GM21528 (cell line): ENCODE measurements at regions not wholly inside any gene's neighbourhood (a gene's known extent, or its start where the extent isn't known, plus 50 kb on each side); places are given as distances from the start of the nearest gene placed in this dataset.

Experiments
- ATAC-seq: cut with Tn5 transposase; IDR thresholded peaks from one replicate; pipeline ENCODE4 v1.9.1; 2021; ENCODE audit warnings: mild to moderate bottlenecking, moderate library complexity; ENCODE audit not compliant: unreplicated experiment, low FRiP score

DNA sequence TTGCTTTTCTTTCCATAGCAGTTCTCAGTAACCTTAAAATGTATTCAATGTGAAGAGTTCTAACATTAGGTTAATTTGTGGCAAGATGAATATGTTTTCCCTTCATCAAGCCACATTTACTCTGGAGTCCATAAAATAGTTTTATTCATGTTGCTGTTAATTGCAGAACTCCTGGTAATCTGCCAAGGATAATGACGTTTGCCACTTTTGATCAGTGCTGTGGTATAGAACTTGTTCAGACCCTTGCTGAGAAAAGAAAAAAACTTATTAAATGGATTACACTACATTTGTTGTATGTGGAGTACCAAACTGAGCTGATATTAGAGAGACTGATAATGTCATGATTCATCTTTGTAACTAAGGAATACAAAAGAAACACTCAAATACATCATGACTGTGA, 212.4 kb upstream of the DMAC1 start:
- no peak for ATAC-seq

DNA sequence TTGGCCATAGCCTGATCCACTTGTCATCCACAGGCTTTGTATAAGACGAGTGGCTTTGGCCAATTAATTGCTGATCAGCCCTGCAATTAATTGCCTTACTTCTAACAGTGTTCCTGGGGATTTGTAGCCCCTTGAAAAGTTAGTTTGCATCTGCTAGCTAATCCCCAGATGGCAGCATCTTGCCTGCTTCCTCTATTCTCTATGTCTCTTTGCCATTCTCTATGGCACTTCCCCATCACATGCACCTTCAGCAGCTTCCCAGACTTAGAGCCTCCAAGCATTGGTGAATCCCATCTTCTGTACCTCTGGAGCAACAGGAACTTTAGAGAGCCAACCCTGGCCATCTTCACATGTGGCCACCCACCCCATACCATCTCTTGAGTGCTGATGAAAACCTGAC, 197.0 kb upstream of the DMAC1 start:
- ATAC-seq: no peak

DNA sequence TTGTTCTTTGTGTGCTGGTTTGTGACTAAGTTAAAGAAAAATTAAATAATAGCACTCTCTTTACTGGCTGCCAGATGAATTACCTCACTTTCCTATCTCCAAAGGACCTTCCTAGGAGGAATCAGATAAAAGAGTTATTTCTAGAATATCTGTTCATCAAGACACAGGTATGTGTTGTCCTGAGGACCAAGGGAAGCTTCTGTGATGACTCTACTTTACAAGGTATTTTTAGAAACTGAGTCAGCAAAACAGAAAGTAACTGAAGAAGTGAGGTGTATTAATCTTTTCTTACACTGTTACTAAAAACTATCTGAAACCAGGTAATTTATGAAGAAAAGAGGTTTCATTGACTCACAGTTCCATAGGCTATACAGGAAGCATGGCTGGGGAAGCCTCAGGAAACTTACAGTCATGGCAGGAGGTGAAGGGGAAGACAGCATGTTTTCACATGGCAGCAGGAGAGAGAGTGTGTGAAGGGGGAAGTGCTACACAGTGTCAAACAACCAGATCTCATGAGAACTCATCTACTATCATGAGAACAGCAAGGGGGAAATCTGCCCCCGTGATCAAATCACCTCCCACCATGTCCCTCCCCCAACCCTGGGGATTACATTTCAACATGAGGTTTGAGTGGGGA, 189.2 kb upstream of the DMAC1 start:
- no peak for ATAC-seq

DNA sequence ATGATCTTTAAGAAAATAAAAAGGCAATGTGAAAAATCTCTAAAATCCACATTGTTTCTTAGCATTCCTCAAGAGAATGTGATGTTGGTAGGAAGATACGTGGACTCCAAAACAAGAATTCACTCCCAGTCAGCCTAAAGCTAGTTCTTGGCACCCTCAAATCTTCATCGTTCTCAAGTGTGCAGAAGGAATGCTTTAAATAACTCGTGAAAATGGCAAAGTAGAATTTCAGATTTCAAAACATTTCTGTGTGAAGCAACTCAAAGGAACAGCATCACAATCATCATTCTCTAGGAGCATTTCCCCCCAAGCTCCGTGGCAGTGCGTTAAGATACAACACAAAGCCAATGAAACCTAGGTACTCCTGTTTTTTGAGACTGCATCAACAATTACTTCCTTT, 185.1 kb upstream of the DMAC1 start:
- no peak for ATAC-seq

DNA sequence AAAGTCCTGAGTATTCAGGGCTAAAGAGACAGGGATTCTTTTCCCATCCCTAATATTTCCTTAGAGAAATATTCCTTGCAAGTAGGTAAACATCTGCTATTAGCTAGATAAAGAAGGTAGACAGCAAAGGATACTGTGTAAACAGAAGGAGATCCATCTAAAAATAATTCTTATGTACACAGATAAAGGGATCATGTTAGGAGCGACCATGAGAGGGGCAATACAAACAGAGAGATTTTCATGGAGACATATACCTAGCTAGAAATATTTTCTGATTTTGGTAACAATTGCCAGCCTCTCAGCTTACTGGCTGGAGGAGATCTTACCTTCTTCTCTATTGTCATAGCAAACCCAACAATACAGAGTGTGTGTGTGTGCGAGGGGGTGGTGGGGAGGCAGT, 184.6 kb upstream of the DMAC1 start:
- no peak for ATAC-seq

DNA sequence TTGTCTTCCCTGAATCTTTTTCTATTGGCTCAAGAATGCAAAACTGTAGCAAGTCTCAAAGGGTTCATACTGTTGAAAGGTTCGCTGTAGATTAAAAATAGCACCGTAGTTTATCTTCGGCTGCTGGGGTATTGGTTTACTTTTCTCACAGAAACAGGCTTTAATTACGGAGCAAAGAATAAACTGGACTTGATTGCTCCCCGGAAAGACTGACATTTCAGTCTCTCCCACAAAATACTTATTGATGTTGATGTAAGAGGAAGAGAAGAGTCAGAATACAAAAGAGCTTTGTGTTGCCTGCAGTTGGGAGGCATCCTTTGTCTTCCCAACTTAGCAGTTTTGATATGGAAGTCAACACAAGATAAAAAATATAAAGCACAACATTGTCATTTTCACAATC, 183.9 kb upstream of the DMAC1 start:
- ATAC-seq: no peak

DNA sequence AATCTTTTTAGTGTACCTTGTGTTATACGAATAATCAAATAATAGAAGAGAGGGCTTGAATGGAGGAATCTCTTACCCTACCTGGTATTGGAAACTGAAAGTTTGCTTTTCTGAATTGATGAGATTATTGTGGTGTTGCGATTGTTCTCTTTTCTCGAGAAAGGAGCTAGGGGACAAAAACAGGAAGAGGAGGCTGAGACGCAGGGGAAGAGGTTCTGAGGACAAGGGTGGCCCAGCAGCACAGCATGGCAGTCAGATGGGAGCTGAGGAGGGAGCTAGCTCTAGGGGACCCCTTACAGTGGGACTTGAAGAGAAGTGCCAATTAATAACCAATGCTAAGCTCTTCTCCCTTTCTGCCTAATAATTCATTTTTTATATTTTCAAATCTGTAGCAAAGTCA, 183.3 kb upstream of the DMAC1 start:
- no peak for ATAC-seq

GRCh38 chr9:7980691-7981289, 181.2 kb upstream of the DMAC1 start:
- ATAC-seq: no peak

GRCh38 chr9:7980041-7980440, 180.5 kb upstream of the DMAC1 start:
- ATAC-seq: no peak

DNA sequence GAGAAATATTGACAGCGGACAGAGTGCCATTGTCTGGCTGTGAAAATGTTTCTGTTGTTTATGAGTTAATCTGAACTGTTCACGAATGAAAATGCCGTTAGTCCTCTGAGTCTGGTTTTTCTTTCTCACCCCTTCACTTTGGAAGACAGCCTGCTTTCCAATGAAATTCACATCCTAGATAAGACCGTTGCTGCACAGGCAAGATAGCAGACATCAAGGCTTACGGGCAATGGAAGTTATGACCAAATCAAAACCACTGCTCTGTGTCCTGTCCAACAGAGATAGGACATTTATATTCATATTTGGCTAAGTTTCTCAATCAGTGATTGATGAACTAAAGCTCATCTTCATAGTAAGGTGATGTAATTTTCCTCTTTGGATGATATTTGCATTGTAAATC, 180.0 kb upstream of the DMAC1 start:
- no peak for ATAC-seq

DNA sequence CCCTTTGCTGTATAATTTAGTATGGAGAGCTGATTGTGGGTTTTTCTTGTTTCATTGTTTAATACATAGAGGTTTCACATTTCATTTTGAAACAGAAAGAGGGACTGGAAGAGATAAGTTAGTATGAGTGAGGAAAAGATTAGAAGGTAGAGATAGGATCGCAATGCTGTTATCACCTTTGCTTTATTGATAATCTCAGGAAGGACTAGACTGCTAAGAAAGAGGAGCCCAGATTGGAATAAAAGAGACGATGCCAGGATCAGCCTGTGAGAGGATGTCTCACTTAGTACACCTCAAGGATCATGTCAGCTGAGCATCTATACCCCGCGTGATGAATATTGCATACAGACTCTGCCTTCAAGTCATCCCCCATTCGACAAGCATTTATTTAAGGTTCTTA, 178.0 kb upstream of the DMAC1 start:
- ATAC-seq: no peak

DNA sequence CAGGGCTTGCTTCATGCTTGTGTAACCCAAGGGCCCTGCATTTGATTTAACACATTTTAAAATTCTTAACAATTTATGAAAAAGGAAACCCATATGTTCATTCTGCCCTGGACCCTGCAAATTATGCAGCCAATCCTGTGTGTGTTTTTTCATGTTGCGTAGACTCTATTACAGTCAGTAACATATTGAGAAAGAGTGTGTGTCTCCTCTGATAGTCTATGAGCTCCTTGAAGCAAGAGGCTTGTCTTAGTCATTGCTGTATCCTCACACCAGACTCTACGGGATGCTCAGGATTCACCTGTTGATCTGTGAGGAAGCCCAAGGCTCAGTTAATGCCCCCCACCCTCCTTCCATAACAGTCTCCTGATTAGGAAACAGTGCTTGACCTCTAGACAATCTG, 177.3 kb upstream of the DMAC1 start:
- ATAC-seq: peak; percentile 2

DNA sequence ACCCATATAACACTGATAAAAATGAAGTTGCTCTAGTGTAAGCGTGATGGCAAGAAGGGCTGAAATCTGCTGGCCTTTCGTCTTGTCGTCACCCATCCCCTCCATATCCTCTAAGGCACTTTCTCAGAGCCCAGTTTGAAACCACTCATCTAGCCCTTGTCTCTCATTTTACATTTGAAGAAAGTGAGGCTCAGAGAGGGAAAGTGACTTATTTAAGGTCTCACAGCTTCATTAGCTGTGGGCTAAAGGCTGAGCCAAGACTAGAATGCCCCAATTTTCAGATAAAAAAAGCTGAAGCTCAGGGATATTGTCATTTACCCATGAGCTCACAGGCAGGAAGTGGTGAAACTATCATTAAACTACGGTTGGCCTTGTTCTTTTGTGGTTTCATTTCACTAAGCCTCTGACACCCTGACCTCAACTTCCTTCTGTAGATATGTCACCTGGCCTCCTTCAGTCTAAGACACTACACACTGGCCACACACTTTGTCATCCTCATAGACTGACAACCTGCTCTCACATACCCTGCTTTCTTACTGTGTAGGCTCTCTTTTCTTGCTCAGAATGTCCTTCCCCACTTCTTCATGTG, 176.7 kb upstream of the DMAC1 start:
- peak; percentile 99 for ATAC-seq

DNA sequence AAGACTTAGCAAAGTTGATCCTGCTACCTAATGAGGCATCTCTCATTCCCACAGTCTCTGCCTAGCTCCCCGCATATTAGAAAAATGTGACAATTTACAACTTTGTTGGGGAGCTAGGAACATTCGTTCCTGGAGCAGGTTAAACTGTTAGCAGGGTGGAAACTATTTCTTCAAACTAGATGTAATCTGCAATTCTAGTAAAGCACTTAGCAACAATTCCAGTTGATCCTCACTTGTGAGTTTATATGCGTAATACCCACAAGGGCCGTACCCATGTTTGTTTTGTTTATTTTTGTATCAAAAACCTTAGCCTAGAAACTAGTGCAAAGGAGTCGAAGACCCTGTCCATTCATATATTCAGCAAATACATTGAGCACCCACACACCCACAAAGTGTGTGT, 175.8 kb upstream of the DMAC1 start:
- no peak for ATAC-seq

DNA sequence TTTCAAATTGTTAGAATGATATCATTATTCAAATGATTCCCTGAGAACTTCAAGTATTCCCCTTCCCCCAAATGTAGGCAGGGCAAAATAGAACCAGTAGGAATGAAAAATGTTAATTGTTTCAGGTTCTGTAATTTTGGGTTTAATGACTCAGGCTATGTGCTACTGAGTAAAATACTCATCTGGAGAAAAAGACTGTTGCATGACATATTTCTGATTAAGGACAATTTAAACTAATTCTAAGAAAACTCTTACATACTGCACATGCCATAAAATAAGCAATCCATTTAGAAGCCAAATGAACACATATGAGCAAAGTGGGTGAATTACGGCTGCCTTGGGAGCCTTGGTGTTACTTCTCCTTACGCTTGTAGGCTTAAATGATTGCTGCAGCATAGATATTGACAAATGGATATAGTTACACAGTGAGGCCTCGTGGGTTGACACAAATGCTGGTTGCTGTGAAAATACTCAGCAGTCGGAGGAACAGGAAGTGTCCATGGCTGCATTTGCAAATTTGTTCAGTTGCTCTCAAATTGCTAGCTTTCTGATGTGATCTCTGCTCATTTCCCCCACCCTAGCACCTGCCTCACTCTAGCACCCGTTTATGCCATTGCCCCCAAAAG, 174.9 kb upstream of the DMAC1 start:
- peak; percentile 17 for ATAC-seq

DNA sequence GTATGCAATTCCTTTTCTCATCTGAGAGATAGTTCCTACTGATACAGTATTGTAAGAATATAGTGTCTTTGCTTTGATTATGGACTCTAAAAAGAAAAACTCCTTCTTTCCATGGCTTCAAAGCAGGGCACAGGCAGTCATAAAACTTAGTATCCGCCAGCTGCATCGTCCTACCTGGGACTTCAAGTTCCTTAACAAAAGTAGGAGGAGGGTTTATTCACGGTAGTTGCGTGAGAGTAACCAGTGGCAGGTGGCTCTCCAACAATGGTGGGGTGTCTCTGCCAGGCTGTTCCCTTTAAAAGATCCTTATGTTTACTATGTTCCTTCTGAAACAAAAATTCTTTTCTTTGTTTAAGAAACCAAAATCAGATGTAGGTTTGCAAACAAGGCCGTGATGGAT, 173.5 kb upstream of the DMAC1 start:
- no peak for ATAC-seq

- ATAC-seq: no peak
Observed at GRCh38 chr9:7970681-7971330, 171.2 kb upstream of the DMAC1 start.

DNA sequence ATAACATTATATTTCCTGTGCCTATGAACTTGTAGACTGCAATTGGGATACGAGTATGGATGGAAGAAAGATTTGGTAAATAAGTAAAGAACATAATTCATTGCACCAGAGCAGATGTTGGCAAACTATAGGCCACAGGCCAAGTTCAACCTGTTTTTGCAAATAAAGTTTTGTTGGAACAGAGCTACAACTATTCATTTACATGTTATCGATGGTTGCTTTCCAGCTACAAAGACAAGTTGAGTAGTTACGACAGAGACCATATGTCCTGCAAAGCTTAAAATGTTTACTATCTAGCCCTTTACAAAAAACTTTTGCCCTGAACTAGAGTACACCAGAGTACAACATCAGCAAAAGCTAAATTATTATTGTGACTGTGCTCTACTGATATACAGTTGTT, 169.1 kb upstream of the DMAC1 start:
- no peak for ATAC-seq

DNA sequence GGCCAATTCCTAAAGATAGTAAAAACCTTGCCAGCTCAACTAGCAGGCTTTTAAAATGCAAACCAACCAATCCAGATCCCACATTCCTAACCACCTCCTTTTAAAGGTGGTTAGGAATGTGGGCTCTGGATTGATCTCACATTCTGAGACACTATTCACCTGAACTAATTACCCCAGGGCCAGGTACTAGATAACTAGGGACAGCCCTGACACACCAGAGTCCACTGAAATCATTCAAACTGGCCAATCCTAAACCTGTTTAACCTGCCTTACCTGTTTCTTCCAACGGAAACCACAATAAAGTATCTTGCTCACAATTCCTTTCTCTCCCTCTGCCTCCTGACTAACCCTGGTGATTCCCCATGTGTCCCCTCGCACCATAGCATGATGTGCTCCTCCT, 168.3 kb upstream of the DMAC1 start:
- no peak for ATAC-seq

DNA sequence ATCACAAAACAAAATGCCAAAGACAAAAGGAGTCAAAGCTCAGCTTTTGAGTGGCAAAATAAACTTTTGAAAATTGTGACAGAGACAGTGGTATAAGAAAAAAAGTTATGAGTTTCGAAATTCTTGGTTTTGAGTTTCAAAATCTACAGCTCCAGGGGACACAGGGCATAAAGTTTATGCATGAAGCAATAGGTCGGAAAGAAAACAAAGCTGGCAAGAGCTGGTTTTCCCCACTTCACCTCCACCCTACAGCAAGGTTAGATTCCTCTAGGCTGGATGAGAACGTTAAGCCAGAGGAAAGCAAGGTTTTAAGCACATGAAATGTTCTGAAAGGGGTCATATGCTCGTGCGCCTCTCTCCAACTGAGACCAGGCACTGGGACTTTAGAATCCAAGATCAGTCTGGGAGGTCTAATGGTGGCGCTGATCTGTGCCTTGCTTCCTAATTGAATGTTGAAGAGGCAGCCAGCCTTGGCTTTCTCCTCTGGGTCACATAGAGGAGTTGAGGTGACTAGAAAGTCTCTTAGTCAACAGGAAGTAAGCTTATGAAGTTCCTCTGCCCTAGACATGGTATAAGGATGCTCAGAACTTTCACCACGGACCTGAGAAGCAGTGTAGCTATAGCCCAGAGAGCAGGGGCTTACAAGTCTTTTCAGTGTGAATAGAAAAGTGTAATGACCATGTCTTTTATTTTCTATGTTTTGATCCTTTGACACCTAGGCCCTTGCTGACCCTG, 167.7 kb upstream of the DMAC1 start:
- ATAC-seq: no peak

DNA sequence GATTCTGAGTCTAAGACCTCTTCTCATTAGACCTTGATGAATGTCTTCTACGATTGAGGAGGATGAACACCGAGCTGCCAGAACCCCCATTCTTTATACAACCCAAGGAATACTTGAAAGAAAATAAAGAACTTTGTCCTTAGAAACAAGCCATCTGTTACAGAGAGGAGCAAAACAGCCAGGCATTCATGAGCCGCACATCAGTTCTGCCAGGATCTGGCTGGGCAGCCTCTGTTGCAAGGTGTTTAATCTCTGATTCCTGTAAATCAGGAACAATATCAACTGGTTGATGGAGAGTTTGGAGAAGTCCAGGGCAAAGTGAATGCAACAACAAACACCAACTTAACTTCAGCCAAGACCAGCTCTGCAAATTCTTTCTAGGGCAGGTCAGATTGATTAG, 165.5 kb upstream of the DMAC1 start:
- no peak for ATAC-seq
